MM.1S (cell line): ENCODE measurements at regions not wholly inside any gene's neighbourhood (a gene's known extent, or its start where the extent isn't known, plus 50 kb on each side); places are given as distances from the start of the nearest gene placed in this dataset.

Experiments used
- EZH2 ChIP-seq: fragments of 300-600 bp; sonication (generic); optimal IDR thresholded peaks from 2 replicates; pipeline ENCODE3; 2017; ENCODE audit warnings: low read depth, mild to moderate bottlenecking, antibody characterized with exemption, low read length, mixed read lengths
- TF ChIP-seq, protein P1 (sequence below): fragments of 300-600 bp; sonication (generic); IDR thresholded peaks from 2 replicates; pipeline ENCODE4 v1.5.1; 2016; ENCODE audit warnings: antibody characterized with exemption, low read length, mixed read lengths

DNA sequence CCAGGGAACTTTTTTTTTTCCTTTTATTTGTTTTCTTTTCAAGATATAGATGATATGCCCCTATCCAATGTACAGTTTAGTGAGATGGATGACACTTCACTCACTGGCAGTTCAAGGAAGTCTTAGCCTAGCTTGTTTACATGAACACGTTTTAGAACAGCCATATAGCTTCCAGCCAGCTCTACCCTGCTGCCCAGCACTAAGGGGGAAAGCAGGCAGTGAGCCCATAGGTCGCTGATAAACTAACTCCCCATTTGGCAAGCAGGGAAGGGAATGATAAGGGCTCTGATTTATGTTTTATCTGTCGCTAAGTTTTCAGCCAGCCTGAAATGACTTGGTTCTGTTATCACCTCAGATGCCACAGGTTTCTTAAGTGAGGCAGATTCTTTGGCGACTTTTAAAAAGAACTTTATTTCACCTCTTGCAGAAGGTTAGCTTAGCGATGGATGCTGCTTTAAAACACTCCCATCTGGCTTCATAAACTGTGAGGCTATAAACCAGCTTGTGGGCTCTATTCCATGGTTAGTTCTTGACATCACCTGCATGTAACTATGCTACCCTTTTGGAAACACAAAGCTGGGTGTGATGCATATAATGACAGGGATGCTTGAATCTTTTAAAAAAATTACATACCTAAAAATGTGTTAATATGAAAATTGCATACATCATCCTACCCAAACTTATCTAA, 348.4 kb downstream of the FBXO8 start:
- TF ChIP-seq, protein P1, sequence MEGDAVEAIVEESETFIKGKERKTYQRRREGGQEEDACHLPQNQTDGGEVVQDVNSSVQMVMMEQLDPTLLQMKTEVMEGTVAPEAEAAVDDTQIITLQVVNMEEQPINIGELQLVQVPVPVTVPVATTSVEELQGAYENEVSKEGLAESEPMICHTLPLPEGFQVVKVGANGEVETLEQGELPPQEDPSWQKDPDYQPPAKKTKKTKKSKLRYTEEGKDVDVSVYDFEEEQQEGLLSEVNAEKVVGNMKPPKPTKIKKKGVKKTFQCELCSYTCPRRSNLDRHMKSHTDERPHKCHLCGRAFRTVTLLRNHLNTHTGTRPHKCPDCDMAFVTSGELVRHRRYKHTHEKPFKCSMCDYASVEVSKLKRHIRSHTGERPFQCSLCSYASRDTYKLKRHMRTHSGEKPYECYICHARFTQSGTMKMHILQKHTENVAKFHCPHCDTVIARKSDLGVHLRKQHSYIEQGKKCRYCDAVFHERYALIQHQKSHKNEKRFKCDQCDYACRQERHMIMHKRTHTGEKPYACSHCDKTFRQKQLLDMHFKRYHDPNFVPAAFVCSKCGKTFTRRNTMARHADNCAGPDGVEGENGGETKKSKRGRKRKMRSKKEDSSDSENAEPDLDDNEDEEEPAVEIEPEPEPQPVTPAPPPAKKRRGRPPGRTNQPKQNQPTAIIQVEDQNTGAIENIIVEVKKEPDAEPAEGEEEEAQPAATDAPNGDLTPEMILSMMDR = no peak
- no peak for TF ChIP-seq EZH2
